Transverse colon (tissue), 4 donors: ENCODE measurements at regions not wholly inside any gene's neighbourhood (a gene's known extent, or its start where the extent isn't known, plus 50 kb on each side); places are given as distances from the start of the nearest gene placed in this dataset.

Source experiments
- DNase-seq: peaks from one replicate; pipeline ENCODE4 v3.0.0-alpha.2; 2019
- H3K27ac ChIP-seq, 4 donors: fragments of 200-600 bp; sonication (generic); 2 replicates each; pipeline ENCODE4 v1.5.1; 2016 to 2018; ENCODE audit warnings: inconsistent platforms in 4 of 4
- H3K27me3 ChIP-seq: fragments of 200-600 bp; sonication (generic); 2 replicates; pipeline ENCODE4 v1.5.1; 2017; ENCODE audit warnings: inconsistent platforms
- H3K36me3 ChIP-seq, 4 donors: fragments of 200-600 bp; sonication (generic); 2 replicates each; pipeline ENCODE4 v1.5.1; 2017 to 2019; ENCODE audit warnings: inconsistent platforms in 4 of 4
- H3K4me1 ChIP-seq, 4 donors: fragments of 200-600 bp; sonication (generic); 2 replicates each; pipeline ENCODE4 v1.5.1; 2017 to 2020; ENCODE audit warnings: inconsistent platforms in 4 of 4
- H3K4me3 ChIP-seq, 4 donors: fragments of 200-600 bp; sonication (generic); 1 replicate in 1 of 4; 2 replicates in 3 of 4; pipeline versions ENCODE4 v1.5.1 to v1.6.1; 2017 to 2019; ENCODE audit warnings: inconsistent platforms in 4 of 4
- H3K9me3 ChIP-seq, 2 donors: fragments of 200-600 bp; sonication (generic); 2 replicates each; pipeline ENCODE4 v1.5.1; 2017 to 2019; ENCODE audit warnings: inconsistent platforms in 2 of 2
- EP300 ChIP-seq: sonication (generic); formaldehyde crosslinking; IDR thresholded peaks from one replicate; pipeline ENCODE4 v1.6.1; 2017; ENCODE audit warnings: antibody characterized with exemption, low read depth
- POLR2A ChIP-seq: fragments of 450-650 bp; IDR thresholded peaks from one replicate; pipeline ENCODE4 v1.6.1; 2016; ENCODE audit warnings: antibody characterized with exemption, mild to moderate bottlenecking, moderate library complexity
- POLR2AphosphoS5 ChIP-seq, 3 donors: sonication (generic); formaldehyde crosslinking; IDR thresholded peaks; one replicate each; pipeline ENCODE4 v1.6.1; 2016; ENCODE audit warnings: antibody characterized with exemption in 3 of 3
- WGBS, 2 donors: methylation state at CpG; one replicate each; pipeline ENCODE4 v1.1.5; 2018; ENCODE audit warnings: low coverage in 1 of 2; 5-methylcytosine and 5-hydroxymethylcytosine counted together
- in situ Hi-C, 4 donors: fragments of 200-750 bp; cut with MboI; loops; one replicate each; pipeline versions ENCODE4 v1.15.0 to v1.15.1; 2017; ENCODE audit warnings: low sequenced_read_pairs in 3 of 4, low pct_ligation_motif_present in 1 of 4, low pct_unique_long_range_greater_than_20kb in 1 of 4
- intact Hi-C: fragments of 100-400 bp; cut with DNase I; formaldehyde crosslinking; loops from one replicate; pipeline ENCODE4 v1.15.1; 2023; ENCODE audit warnings: low total_unique reads
- TF ChIP-seq, protein P1 (sequence below), 5 experiments: fragments of 200-600 bp in 3 of 5; fragments of 450-650 bp in 2 of 5; sonication (generic) in 3 of 5; IDR thresholded peaks; 1 replicate in 2 of 5; 2 replicates in 3 of 5; pipeline ENCODE4 v1.5.1; 2016 to 2017; ENCODE audit warnings: antibody characterized with exemption in 5 of 5, inconsistent platforms in 3 of 5, mild to moderate bottlenecking in 2 of 5, moderate library complexity in 1 of 5

DNA sequence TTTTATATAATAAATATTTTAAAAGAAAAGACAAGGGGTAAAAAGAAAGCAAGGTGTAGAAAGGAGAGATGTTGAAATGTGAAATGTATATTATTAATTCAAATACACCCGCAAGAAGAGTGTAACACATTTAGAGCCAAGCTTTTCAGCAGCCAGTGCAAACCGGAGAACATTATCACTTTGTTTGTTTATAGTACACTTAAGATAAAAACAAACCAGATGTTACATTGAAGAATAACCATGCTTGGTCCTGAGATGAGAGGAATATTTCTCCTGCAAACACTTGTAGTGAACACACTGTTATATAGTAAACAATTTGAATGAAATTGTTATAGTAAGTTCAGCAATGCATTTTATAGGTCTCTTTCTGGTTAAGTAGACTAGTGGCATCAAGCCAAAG, 1441.5 kb downstream of the OTOL1 start:
- TF ChIP-seq EP300 (no peak), POLR2AphosphoS5 (IDR thresholded peaks at IDR 0.05) (no peak), POLR2A (no peak)
- TF ChIP-seq, protein P1, sequence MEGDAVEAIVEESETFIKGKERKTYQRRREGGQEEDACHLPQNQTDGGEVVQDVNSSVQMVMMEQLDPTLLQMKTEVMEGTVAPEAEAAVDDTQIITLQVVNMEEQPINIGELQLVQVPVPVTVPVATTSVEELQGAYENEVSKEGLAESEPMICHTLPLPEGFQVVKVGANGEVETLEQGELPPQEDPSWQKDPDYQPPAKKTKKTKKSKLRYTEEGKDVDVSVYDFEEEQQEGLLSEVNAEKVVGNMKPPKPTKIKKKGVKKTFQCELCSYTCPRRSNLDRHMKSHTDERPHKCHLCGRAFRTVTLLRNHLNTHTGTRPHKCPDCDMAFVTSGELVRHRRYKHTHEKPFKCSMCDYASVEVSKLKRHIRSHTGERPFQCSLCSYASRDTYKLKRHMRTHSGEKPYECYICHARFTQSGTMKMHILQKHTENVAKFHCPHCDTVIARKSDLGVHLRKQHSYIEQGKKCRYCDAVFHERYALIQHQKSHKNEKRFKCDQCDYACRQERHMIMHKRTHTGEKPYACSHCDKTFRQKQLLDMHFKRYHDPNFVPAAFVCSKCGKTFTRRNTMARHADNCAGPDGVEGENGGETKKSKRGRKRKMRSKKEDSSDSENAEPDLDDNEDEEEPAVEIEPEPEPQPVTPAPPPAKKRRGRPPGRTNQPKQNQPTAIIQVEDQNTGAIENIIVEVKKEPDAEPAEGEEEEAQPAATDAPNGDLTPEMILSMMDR (IDR thresholded peaks at IDR 0.05) = no peak
- WGBS, 2 donors = 51 to 57% methylated on average over 2 of the region's 2 CpGs
- in situ Hi-C loops = no loop called here
- H3K27ac ChIP-seq = no peak overlapping the region
- intact Hi-C loops = no loop called here
- no peak overlapping the region for H3K4me3 ChIP-seq
- no peaks in the 10 kb centered on the region for H3K27me3 ChIP-seq
- no peaks in the 10 kb centered on the region for H3K36me3 ChIP-seq
- no peaks in the 10 kb centered on the region for H3K4me1 ChIP-seq
- no peak for DNase-seq
- H3K9me3 ChIP-seq = no peaks in the 10 kb centered on the region

DNA sequence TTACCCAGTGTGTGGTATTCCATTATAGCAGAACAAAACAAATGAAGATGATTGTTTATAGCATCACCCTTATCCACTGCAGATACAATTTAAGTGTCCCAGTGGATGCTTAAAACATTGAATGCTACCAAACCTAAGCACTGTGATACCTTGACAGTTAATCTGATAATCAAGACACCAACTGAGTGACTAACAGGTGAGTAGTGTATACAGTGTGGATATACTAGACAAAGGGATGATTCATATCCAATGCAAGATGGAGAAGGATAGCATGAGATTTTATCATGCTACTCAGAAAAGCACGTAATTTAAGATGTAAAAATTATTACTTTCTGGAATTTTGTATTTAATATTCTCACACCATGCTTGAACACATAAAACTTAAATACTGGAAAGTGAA, 1449.0 kb downstream of the OTOL1 start:
- Histone ChIP-seq H3K27me3 (no peaks in the 10 kb centered on the region), H3K36me3 (no peaks in the 10 kb centered on the region), H3K27ac (no peak overlapping the region), H3K9me3 (no peaks in the 10 kb centered on the region), H3K4me1 (no peaks in the 10 kb centered on the region), H3K4me3 (no peak overlapping the region)
- in situ Hi-C loops = no loop called here
- DNase-seq = no peak
- TF ChIP-seq POLR2AphosphoS5 (IDR thresholded peaks at IDR 0.05) (no peak), EP300 (no peak), POLR2A (no peak)
- TF ChIP-seq, protein P1 (IDR thresholded peaks at IDR 0.05) = no peak
- WGBS, 2 donors = 0% methylated on average over 1 of the region's 1 CpG
- intact Hi-C loops = no loop called here

GRCh38 chr3:162956711-162957110, 1460.1 kb downstream of the OTOL1 start:
- H3K4me1 ChIP-seq = no peaks in the 10 kb centered on the region
- DNase-seq = no peak
- no peaks in the 10 kb centered on the region for H3K36me3 ChIP-seq
- no peak overlapping the region for H3K4me3 ChIP-seq
- intact Hi-C loops (no loop called here), in situ Hi-C loops (no loop called here)
- H3K27ac ChIP-seq = no peak overlapping the region
- H3K27me3 ChIP-seq = no peaks in the 10 kb centered on the region
- no peaks in the 10 kb centered on the region for H3K9me3 ChIP-seq
- TF ChIP-seq, protein P1 (IDR thresholded peaks at IDR 0.05) = no peak
- TF ChIP-seq EP300 (no peak), POLR2A (no peak), POLR2AphosphoS5 (IDR thresholded peaks at IDR 0.05) (no peak)

DNA sequence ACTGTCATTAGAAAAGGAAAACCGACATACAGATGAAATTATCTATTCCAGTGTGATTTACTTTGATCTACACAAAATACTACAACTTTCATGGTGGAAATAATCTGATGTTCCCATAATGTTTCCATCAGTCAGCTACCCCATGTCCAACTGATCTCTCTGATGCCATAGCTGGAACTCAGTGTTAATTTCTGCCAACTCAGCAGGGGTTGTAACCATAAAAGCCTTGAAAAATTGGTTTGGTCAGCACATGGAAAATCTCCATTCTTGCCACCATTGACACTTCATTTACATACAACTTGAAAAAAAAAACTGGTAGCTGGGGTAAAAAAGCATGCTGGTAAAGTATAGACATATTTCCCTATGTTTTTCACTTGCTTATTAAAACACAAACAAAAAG, 1463.7 kb downstream of the OTOL1 start:
- intact Hi-C loops = no loop called here

More for the DNA sequence above, 1463.7 kb downstream of the OTOL1 start:
- Histone ChIP-seq H3K27me3 (no peaks in the 10 kb centered on the region), H3K4me1 (no peaks in the 10 kb centered on the region), H3K4me3 (no peak overlapping the region), H3K36me3 (no peaks in the 10 kb centered on the region), H3K9me3 (no peaks in the 10 kb centered on the region), H3K27ac (no peak overlapping the region)
- in situ Hi-C loops = no loop called here
- DNase-seq = no peak
- WGBS, 2 donors = 67 to 68% methylated on average over 1 of the region's 1 CpG
- TF ChIP-seq, protein P1 (IDR thresholded peaks at IDR 0.05) = no peak
- no peak for TF ChIP-seq POLR2AphosphoS5 (IDR thresholded peaks at IDR 0.05)
- no peak for TF ChIP-seq EP300
- no peak for TF ChIP-seq POLR2A
